ENCODE measurements at regions not wholly inside any gene's neighbourhood (a gene's known extent, or its start where the extent isn't known, plus 50 kb on each side); places are given as distances from the start of the nearest gene placed in this dataset.

DNA sequence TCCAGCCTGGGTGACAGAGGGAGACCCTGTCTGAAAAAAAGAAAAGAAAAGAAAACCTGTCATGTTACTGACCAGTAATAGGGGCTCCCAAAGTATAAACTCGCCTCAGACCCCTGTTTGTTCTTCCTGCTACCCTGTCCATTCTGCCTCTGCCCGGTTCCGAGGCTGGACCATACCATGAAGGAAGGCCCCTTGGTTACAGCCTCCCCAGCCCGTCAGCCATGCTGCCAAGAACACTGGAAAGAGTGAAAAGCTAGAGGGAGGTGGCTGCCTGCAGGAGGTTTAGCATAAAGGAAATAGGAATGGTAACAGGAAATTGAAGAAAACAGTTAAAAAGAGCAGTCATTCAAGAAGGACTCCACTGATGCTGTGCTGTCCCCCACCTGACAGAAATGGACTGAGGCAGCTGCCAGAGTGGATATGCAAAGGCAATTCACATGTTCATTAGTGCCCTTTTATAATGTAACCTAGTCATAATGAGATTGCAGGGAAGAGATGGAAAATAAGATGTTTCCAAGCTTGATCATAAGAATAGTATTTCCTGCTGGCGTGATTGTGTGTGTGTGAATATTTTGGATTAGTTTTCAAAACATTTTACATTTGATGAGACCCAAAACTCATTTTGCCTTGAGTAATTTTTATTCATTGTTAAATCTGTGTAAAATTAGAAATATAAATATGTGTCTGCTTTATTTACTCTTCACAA, 102.6 kb downstream of the GOSR1 start:
- TF ChIP-seq CREB1 (IDR thresholded peaks at IDR 0.05; ENCODE audit: low read depth) (no peak), CEBPB (IDR thresholded peaks at IDR 0.05) (no peak), RAD21 (IDR thresholded peaks at IDR 0.05; ENCODE audit: low read depth) (no peak), EGR1 (IDR thresholded peaks at IDR 0.05) (no peak), NFIC (IDR thresholded peaks at IDR 0.05) (no peak), TAF1 (IDR thresholded peaks at IDR 0.05; ENCODE audit: low read depth) (no peak), TCF12 (IDR thresholded peaks at IDR 0.05; ENCODE audit: low read depth) (no peak), EP300 (IDR thresholded peaks at IDR 0.05; ENCODE audit: borderline replicate concordance) (no peak), YY1 (IDR thresholded peaks at IDR 0.05; ENCODE audit: low read depth) (no peak)
- TF ChIP-seq, protein P1, sequence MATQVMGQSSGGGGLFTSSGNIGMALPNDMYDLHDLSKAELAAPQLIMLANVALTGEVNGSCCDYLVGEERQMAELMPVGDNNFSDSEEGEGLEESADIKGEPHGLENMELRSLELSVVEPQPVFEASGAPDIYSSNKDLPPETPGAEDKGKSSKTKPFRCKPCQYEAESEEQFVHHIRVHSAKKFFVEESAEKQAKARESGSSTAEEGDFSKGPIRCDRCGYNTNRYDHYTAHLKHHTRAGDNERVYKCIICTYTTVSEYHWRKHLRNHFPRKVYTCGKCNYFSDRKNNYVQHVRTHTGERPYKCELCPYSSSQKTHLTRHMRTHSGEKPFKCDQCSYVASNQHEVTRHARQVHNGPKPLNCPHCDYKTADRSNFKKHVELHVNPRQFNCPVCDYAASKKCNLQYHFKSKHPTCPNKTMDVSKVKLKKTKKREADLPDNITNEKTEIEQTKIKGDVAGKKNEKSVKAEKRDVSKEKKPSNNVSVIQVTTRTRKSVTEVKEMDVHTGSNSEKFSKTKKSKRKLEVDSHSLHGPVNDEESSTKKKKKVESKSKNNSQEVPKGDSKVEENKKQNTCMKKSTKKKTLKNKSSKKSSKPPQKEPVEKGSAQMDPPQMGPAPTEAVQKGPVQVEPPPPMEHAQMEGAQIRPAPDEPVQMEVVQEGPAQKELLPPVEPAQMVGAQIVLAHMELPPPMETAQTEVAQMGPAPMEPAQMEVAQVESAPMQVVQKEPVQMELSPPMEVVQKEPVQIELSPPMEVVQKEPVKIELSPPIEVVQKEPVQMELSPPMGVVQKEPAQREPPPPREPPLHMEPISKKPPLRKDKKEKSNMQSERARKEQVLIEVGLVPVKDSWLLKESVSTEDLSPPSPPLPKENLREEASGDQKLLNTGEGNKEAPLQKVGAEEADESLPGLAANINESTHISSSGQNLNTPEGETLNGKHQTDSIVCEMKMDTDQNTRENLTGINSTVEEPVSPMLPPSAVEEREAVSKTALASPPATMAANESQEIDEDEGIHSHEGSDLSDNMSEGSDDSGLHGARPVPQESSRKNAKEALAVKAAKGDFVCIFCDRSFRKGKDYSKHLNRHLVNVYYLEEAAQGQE (IDR thresholded peaks at IDR 0.05; ENCODE audit: low read depth), result no peak
- TF ChIP-seq, protein P2, sequence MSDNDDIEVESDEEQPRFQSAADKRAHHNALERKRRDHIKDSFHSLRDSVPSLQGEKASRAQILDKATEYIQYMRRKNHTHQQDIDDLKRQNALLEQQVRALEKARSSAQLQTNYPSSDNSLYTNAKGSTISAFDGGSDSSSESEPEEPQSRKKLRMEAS (IDR thresholded peaks at IDR 0.05), result no peak
- TF ChIP-seq, protein P3, sequence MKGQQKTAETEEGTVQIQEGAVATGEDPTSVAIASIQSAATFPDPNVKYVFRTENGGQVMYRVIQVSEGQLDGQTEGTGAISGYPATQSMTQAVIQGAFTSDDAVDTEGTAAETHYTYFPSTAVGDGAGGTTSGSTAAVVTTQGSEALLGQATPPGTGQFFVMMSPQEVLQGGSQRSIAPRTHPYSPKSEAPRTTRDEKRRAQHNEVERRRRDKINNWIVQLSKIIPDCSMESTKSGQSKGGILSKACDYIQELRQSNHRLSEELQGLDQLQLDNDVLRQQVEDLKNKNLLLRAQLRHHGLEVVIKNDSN (IDR thresholded peaks at IDR 0.05), result no peak
